ENCODE measurements at regions not wholly inside any gene's neighbourhood (a gene's known extent, or its start where the extent isn't known, plus 50 kb on each side); places are given as distances from the start of the nearest gene placed in this dataset.

GRCh38 chr10:30770229-30770628 lies 140.7 kb upstream of the LYZL2 start:
- in situ Hi-C loops (cut with HindIII; ENCODE audit: low pct_unique_long_range_greater_than_20kb, low sequenced_read_pairs): no loop called here
- no peak for DNase-seq (ENCODE audit: low read depth)

- no peak for DNase-seq (ENCODE audit: low read depth)
- in situ Hi-C loops (cut with HindIII; ENCODE audit: low pct_unique_long_range_greater_than_20kb, low sequenced_read_pairs): no loop called here
Observed at GRCh38 chr10:30769361-30769760, 139.8 kb upstream of the LYZL2 start.

GRCh38 chr10:30765616-30766015 lies 136.1 kb upstream of the LYZL2 start:
- in situ Hi-C loops (cut with HindIII; ENCODE audit: low pct_unique_long_range_greater_than_20kb, low sequenced_read_pairs): no loop called here
- DNase-seq (ENCODE audit: low read depth): peak; percentile 16

- DNase-seq (ENCODE audit: low read depth): no peak
- in situ Hi-C loops (cut with HindIII; ENCODE audit: low pct_unique_long_range_greater_than_20kb, low sequenced_read_pairs): no loop called here
Observed at GRCh38 chr10:30765022-30765615, 135.6 kb upstream of the LYZL2 start.

GRCh38 chr10:30763918-30764317 lies 134.4 kb upstream of the LYZL2 start:
- in situ Hi-C loops (cut with HindIII; ENCODE audit: low pct_unique_long_range_greater_than_20kb, low sequenced_read_pairs): no loop called here
- no peak for DNase-seq (ENCODE audit: low read depth)

- no peak for DNase-seq (ENCODE audit: low read depth)
- in situ Hi-C loops (cut with HindIII; ENCODE audit: low pct_unique_long_range_greater_than_20kb, low sequenced_read_pairs): no loop called here
Observed at GRCh38 chr10:30762620-30763019, 133.1 kb upstream of the LYZL2 start.

GRCh38 chr10:30759423-30759822 lies 129.9 kb upstream of the LYZL2 start:
- DNase-seq (ENCODE audit: low read depth): no peak
- in situ Hi-C loops (cut with HindIII; ENCODE audit: low pct_unique_long_range_greater_than_20kb, low sequenced_read_pairs): no loop called here

GRCh38 chr10:30758338-30758737 lies 128.8 kb upstream of the LYZL2 start:
- in situ Hi-C loops (cut with HindIII; ENCODE audit: low pct_unique_long_range_greater_than_20kb, low sequenced_read_pairs): no loop called here
- DNase-seq (ENCODE audit: low read depth): no peak

GRCh38 chr10:30756896-30757295 lies 127.3 kb upstream of the LYZL2 start:
- DNase-seq (ENCODE audit: low read depth): no peak
- in situ Hi-C loops (cut with HindIII; ENCODE audit: low pct_unique_long_range_greater_than_20kb, low sequenced_read_pairs): no loop called here

- in situ Hi-C loops (cut with HindIII; ENCODE audit: low pct_unique_long_range_greater_than_20kb, low sequenced_read_pairs): no loop called here
- DNase-seq (ENCODE audit: low read depth): peak; percentile 30
Observed at GRCh38 chr10:30756151-30756550, 126.6 kb upstream of the LYZL2 start.

GRCh38 chr10:30755441-30755953 lies 125.9 kb upstream of the LYZL2 start:
- in situ Hi-C loops (cut with HindIII; ENCODE audit: low pct_unique_long_range_greater_than_20kb, low sequenced_read_pairs): no loop called here
- DNase-seq (ENCODE audit: low read depth): no peak

GRCh38 chr10:30752481-30752881 lies 122.9 kb upstream of the LYZL2 start:
- in situ Hi-C loops (cut with HindIII; ENCODE audit: low pct_unique_long_range_greater_than_20kb, low sequenced_read_pairs): no loop called here
- no peak for DNase-seq (ENCODE audit: low read depth)

GRCh38 chr10:30751678-30752331 lies 122.3 kb upstream of the LYZL2 start:
- in situ Hi-C loops (cut with HindIII; ENCODE audit: low pct_unique_long_range_greater_than_20kb, low sequenced_read_pairs): no loop called here
- no peak for DNase-seq (ENCODE audit: low read depth)

- no peak for DNase-seq (ENCODE audit: low read depth)
- in situ Hi-C loops (cut with HindIII; ENCODE audit: low pct_unique_long_range_greater_than_20kb, low sequenced_read_pairs): no loop called here
Observed at GRCh38 chr10:30750971-30751677, 121.6 kb upstream of the LYZL2 start.

GRCh38 chr10:30749385-30749784 lies 119.8 kb upstream of the LYZL2 start:
- DNase-seq (ENCODE audit: low read depth): no peak
- in situ Hi-C loops (cut with HindIII; ENCODE audit: low pct_unique_long_range_greater_than_20kb, low sequenced_read_pairs): no loop called here

- no peak for DNase-seq (ENCODE audit: low read depth)
- in situ Hi-C loops (cut with HindIII; ENCODE audit: low pct_unique_long_range_greater_than_20kb, low sequenced_read_pairs): no loop called here
Observed at GRCh38 chr10:30748152-30748973, 118.8 kb upstream of the LYZL2 start.

- DNase-seq (ENCODE audit: low read depth): no peak
- in situ Hi-C loops (cut with HindIII; ENCODE audit: low pct_unique_long_range_greater_than_20kb, low sequenced_read_pairs): no loop called here
Observed at GRCh38 chr10:30747633-30748032, 118.1 kb upstream of the LYZL2 start.

- DNase-seq (ENCODE audit: low read depth): no peak
- in situ Hi-C loops (cut with HindIII; ENCODE audit: low pct_unique_long_range_greater_than_20kb, low sequenced_read_pairs): no loop called here
Observed at GRCh38 chr10:30745953-30746352, 116.4 kb upstream of the LYZL2 start.

GRCh38 chr10:30744106-30744505 lies 114.6 kb upstream of the LYZL2 start:
- in situ Hi-C loops (cut with HindIII; ENCODE audit: low pct_unique_long_range_greater_than_20kb, low sequenced_read_pairs): no loop called here

More at GRCh38 chr10:30744106-30744505, 114.6 kb upstream of the LYZL2 start:
- no peak for DNase-seq (ENCODE audit: low read depth)

All from Caki2 (cell line).